ENCODE measurements at regions not wholly inside any gene's neighbourhood (a gene's known extent, or its start where the extent isn't known, plus 50 kb on each side); places are given as distances from the start of the nearest gene placed in this dataset.
A peak's percentile ranks its signal among the peaks of the same experiment; 100 is the strongest.
"Not testable (repeated sequence)": the region's sequence is repeated elsewhere in the genome, so short reads cannot be mapped to it uniquely, and the experiment has no call there.

DNA sequence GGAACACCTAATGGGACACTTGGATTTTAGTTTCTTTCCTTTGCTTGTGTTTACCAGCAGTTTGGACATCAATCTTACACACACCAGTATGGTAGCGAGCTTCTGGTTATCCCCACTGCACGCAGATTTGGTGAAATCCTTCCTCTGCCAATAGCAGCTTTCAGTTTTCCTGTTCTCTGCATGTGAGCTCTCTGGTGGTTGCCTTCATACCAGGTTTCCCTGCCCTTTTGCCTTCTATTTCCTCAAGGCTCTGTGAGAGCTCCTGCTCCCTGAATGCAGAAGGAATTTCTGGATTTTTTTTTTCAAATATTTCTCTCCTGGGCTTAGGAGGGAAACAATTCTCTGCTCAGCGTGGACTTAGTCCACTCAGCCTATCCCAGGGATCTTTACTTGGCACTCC lies 93.0 kb upstream of the CCDC91 start:
- in situ Hi-C loops (cut with HindIII; ENCODE audit: low pct_ligation_motif_present, low pct_unique_long_range_greater_than_20kb, low sequenced_read_pairs), result no loop called here
- DNase-seq, result no peak

GRCh38 chr12:28099245-28099644 lies 91.0 kb upstream of the CCDC91 start:
- in situ Hi-C loops (cut with HindIII; ENCODE audit: low pct_ligation_motif_present, low pct_unique_long_range_greater_than_20kb, low sequenced_read_pairs); DNase-seq: not testable (repeated sequence)

DNA sequence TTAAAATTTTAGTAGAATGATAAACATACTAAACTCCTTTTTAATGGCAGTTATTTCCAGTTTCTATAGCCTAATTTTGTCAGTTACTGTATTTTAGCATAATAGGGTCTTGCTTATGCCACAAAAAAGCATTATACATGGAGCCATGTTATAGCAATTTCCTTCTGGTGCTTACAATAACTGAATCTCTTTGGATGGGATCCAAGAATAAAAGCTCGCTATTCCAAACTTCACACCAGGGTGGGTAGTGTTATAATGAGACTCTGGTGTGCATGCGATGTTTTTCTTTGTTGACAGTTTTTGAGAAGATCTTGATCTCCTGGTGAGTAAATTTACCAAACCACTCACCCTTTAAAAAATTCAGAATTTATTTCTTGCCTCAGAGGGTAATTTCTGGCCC lies 90.4 kb upstream of the CCDC91 start:
- no peak for DNase-seq
- in situ Hi-C loops (cut with HindIII; ENCODE audit: low pct_ligation_motif_present, low pct_unique_long_range_greater_than_20kb, low sequenced_read_pairs), result no loop called here

- DNase-seq, result no peak
- in situ Hi-C loops (cut with HindIII; ENCODE audit: low pct_ligation_motif_present, low pct_unique_long_range_greater_than_20kb, low sequenced_read_pairs), result no loop called here
These were observed 89.5 kb upstream of the CCDC91 start for GRCh38 chr12:28100717-28101116.

DNA sequence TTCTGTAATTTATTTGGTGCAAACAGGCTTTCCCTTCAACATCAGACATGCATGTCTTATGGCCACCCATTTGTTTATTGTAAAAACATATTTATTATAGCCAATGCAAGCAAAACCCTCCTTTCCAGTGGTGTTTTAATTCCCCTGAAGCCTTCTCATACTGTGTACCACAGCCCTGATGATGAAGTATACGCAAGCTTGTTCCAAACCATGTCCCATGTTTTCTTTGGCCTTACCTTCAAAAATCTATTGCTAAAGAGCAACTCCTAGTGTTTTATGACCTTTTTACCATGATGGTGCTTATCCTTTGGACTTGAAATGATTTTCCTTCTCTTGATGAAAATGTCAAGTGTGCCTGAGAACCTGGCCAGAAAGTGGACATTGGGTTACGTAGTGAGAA lies 85.9 kb upstream of the CCDC91 start:
- DNase-seq, result no peak
- in situ Hi-C loops (cut with HindIII; ENCODE audit: low pct_ligation_motif_present, low pct_unique_long_range_greater_than_20kb, low sequenced_read_pairs), result no loop called here

GRCh38 chr12:28104903-28105864 lies 85.1 kb upstream of the CCDC91 start:
- in situ Hi-C loops (cut with HindIII; ENCODE audit: low pct_ligation_motif_present, low pct_unique_long_range_greater_than_20kb, low sequenced_read_pairs), result no loop called here
- DNase-seq, result no peak

DNA sequence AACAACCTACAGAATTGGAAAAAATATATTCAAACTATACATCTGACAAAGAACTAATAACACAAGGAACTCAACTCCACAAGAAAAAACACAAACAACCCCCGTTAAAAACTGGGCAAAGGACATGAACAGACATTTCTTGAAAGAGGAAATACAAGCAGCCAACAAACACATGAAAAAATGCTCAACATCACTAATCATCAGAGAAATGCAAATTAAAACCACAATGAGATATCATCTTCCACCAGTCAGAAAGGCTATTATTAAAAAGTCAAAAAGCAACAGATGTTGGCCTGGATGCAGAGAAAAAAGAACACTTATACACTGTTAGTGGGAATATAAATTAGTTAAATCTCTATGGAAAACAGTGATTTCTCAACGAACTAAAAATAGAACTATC lies 82.6 kb upstream of the CCDC91 start:
- in situ Hi-C loops (cut with HindIII; ENCODE audit: low pct_ligation_motif_present, low pct_unique_long_range_greater_than_20kb, low sequenced_read_pairs), result no loop called here
- DNase-seq, result no peak

DNA sequence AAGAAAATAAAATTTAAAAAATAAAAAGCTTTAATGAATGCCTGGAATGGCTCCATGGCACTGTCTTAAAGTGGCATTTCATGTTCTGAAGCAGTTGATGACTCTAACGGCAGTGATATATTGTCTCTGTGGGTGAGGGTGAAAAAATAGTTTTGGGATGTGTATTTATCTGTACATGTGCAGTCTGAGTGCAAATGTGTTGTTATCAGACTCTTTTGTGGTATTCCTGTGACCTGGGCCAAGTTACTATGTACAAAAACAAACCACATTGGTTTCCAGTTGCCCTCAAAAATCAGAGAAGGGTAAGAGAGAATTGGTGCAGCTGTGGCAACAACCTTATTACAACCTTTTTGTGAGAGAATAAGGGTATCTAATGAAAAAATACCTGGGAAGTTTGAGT lies 81.7 kb upstream of the CCDC91 start:
- in situ Hi-C loops (cut with HindIII; ENCODE audit: low pct_ligation_motif_present, low pct_unique_long_range_greater_than_20kb, low sequenced_read_pairs), result no loop called here
- no peak for DNase-seq

GRCh38 chr12:28110329-28110728 lies 79.9 kb upstream of the CCDC91 start:
- DNase-seq, result peak; percentile 47
- in situ Hi-C loops (cut with HindIII; ENCODE audit: low pct_ligation_motif_present, low pct_unique_long_range_greater_than_20kb, low sequenced_read_pairs), result no loop called here

- DNase-seq, result no peak
- in situ Hi-C loops (cut with HindIII; ENCODE audit: low pct_ligation_motif_present, low pct_unique_long_range_greater_than_20kb, low sequenced_read_pairs), result no loop called here
These were observed 75.8 kb upstream of the CCDC91 start for GRCh38 chr12:28114488-28114887.

GRCh38 chr12:28121433-28121832 lies 68.8 kb upstream of the CCDC91 start:
- in situ Hi-C loops (cut with HindIII; ENCODE audit: low pct_ligation_motif_present, low pct_unique_long_range_greater_than_20kb, low sequenced_read_pairs), result no loop called here
- no peak for DNase-seq

- in situ Hi-C loops (cut with HindIII; ENCODE audit: low pct_ligation_motif_present, low pct_unique_long_range_greater_than_20kb, low sequenced_read_pairs), result no loop called here
- DNase-seq, result no peak
These were observed 68.2 kb upstream of the CCDC91 start for GRCh38 chr12:28121899-28122655.

DNA sequence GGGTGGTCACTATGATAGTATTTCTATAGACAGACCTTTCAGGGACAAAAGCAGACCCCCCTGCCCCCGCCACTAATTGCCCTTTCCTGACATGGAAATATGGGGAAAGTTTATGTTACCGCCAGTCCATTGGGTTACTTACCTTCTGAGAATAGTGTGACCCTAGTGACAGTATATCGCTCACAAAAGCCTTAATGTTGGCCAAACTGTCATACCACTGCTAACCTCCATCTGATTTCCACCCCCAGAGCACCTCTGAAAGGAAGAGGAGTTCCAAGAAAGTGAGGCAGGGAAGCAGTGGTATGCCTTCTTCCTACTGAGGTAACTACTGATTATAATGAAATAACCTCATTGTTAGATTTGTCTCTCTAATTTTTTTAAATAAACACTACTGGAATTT lies 67.5 kb upstream of the CCDC91 start:
- in situ Hi-C loops (cut with HindIII; ENCODE audit: low pct_ligation_motif_present, low pct_unique_long_range_greater_than_20kb, low sequenced_read_pairs), result no loop called here
- no peak for DNase-seq

DNA sequence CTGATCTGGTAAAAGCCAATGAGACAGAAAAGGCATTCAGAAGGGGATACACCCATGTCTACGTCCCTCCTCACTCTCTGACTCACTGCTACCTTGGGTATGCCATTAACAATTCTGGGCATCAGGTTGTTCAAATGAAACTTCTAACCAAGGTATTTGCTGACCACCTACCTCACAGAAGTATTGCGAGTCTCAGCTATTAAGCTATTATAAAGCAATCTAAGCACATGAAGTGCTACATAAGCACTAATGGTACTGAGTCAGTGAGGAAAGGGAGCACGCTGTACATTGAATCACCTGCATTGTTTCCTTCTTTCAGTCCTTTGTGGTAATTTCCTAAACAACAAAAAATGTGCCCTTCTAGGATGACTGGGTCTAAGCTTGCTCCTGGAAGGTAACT lies 62.8 kb upstream of the CCDC91 start:
- in situ Hi-C loops (cut with HindIII; ENCODE audit: low pct_ligation_motif_present, low pct_unique_long_range_greater_than_20kb, low sequenced_read_pairs), result no loop called here
- no peak for DNase-seq

GRCh38 chr12:28129031-28129430 lies 61.2 kb upstream of the CCDC91 start:
- no peak for DNase-seq
- in situ Hi-C loops (cut with HindIII; ENCODE audit: low pct_ligation_motif_present, low pct_unique_long_range_greater_than_20kb, low sequenced_read_pairs), result no loop called here

- DNase-seq, result no peak
- in situ Hi-C loops (cut with HindIII; ENCODE audit: low pct_ligation_motif_present, low pct_unique_long_range_greater_than_20kb, low sequenced_read_pairs), result no loop called here
These were observed 60.0 kb upstream of the CCDC91 start for GRCh38 chr12:28130234-28130624.

DNA sequence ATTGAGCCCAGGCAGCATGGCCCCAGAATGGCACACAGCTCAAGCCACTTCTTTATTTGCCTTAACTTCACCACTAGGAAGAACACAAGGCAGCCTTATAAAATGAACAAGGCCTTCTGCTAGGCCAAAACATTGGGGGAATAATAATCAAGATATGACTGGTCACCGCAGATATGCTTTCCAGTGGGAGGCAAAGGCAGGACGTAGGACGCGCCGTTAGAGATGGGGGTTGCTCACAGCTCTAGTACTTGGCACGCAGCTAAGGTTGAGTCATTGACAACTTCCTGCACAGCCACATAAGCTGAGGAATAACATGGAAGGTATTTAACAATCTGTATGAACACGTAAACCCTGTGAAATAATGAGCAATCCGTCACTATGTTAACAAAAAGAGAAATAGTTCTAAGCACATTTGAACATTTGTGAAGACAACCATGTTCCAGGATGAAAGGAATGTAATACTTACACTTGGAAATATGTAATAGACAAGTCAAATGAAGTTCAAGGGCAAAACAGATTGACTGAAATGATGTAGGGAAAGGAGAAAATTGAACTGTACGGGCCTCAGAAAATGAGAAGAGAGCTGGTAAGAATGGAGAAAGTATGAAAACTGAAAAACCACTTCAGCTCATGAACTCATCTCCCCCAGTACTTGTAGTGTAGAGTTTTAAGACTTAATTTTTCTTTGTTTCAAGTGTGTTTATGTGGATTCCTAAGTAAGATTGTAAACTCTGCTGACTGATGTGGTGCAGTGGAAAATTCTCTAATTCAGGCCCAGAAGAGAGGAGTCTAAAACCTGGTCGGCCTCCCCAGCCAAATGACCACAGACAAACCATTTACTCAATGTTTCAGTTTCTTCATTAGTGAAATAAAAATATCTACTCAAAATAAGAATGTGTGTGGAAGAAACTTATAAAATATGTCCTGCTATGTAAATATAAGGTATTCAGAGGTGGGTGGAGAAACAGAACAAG lies 59.3 kb upstream of the CCDC91 start:
- in situ Hi-C loops (cut with HindIII; ENCODE audit: low pct_ligation_motif_present, low pct_unique_long_range_greater_than_20kb, low sequenced_read_pairs), result no loop called here
- no peak for DNase-seq

DNA sequence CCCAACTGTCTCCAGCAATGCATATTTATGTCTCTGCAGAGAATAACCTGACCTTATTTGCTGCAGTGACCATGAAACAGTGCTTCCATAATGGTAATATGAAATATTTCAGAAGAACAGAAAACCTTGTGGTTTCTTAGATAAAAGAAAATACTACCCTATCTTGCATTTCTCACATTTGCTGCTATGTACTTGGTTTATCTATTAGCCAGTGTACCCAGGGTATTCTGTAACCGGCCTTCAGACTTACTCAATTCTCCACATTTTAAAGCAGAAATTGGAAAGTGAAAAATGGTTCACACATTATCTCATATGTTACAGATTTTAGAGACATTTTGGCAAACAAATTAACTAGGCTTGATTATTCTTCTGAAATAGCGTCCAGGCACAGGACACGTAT lies 57.9 kb upstream of the CCDC91 start:
- no peak for DNase-seq
- in situ Hi-C loops (cut with HindIII; ENCODE audit: low pct_ligation_motif_present, low pct_unique_long_range_greater_than_20kb, low sequenced_read_pairs), result no loop called here

Measured in ACHN (cell line).